KBM-7 (cell line): ENCODE measurements at regions not wholly inside any gene's neighbourhood (a gene's known extent, or its start where the extent isn't known, plus 50 kb on each side); places are given as distances from the start of the nearest gene placed in this dataset.
"Not testable (repeated sequence)": the region's sequence is repeated elsewhere in the genome, so short reads cannot be mapped to it uniquely, and the experiment has no call there.

Source experiments
- DNase-seq: peaks from one replicate; pipeline ENCODE4 v3.0.0-alpha.2; 2015
- in situ Hi-C: fragments of 300-500 bp; cut with MboI; formaldehyde crosslinking; loops from 2 replicates; pipeline ENCODE4 v1.14.3; 2020; ENCODE audit warnings: low sequenced_read_pairs, low pct_unique_long_range_greater_than_20kb, mixed read lengths

- in situ Hi-C loops, result no loop called here
- DNase-seq, result no peak
These were observed 283.7 kb upstream of the PODXL start for GRCh38 chr7:131839967-131840690.

DNA sequence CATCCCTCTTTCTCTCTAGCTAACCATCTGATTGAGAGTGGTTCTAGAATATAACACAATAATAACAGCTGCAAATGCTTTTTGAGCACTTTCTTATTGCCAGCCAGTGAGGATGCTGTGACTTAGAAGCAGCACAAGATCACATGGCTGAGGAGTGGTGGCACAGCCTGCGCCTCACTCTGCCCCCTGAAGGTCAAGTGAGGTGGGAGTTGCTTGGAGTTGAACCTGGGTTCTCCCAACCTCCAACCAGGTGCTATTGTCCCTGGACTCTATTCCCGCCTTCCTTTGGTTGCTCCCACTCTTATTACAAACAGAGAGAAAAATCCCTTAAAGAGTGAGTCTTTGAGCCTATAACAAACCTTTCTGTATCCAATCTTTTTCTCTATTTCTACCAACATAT, 280.3 kb upstream of the PODXL start:
- DNase-seq, result no peak
- in situ Hi-C loops, result no loop called here

GRCh38 chr7:131835141-131835540, 278.7 kb upstream of the PODXL start:
- no peak for DNase-seq
- in situ Hi-C loops, result no loop called here

DNA sequence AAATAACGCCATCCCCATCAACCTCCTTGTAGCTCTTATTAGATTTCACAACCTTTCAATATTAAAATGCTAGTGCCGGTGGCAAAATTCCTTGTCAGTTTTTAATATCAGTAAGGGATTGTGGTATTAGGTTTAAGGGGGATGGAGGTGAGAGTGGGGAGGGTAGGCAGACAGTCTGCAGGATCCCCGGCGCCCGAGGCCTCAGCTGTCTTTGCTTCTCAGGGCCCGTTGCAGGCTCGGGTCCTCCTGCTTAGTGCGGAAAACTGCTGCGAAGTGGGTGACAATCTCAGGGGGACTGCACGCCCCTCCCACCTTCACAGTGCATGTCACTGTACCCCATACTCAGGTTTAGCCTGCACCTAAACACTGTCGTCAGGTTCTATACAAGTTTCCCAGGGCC, 274.3 kb upstream of the PODXL start:
- no peak for DNase-seq
- in situ Hi-C loops, result no loop called here

DNA sequence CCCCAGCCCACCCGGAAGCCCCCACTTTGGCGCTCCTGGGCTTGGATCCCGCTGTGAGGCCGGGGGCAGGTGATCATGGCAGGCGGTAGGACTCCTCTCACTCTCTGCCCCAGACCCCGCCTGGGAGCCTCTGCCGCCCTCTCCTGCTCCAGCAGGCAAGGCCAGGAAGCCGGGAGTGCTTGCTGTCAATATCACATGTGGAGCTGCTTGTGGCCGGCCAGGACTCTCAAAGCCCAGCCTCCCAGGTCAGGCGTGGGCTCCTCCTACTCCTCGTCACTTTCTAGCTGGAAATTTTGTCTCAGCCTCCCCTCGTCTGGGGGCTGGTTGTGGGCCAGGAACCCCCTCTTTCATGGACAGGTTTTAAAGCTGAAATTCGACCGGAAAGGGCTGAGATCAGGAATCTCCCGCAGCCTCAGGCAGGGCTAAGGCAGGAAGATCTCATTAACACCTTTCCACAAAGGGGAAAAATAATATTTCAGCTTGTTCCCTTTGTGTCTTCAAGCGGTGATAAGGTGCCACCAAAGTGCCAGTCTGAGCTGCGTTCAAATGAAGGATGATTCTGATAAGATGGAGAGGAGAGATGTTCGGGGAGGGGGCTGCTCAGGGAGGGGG, 273.6 kb upstream of the PODXL start:
- in situ Hi-C loops, result no loop called here
- DNase-seq, result no peak

DNA sequence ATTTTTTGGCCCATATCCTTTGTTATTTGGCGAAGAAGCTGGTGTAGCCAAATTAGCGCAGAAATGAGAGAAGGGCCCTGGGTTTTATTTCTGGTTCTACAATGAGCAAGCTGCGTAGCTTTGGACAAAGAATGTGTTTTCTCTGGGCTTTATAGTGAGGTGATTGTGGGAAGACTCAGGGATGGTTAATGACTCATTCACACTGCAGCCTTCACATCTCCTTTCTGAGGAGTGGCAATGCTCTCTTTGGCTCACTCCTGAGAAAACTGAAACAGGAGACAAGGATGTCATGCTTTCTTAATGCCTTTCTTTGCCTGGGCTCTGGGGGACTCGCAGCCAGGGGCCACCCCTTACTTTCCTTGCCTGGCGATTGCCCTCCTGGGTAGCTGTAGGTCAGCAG, 271.0 kb upstream of the PODXL start:
- no peak for DNase-seq

GRCh38 chr7:131826960-131827359, 270.5 kb upstream of the PODXL start:
- no peak for DNase-seq
- in situ Hi-C loops, result no loop called here

More for the DNA sequence above, 271.0 kb upstream of the PODXL start:
- in situ Hi-C loops, result no loop called here

DNA sequence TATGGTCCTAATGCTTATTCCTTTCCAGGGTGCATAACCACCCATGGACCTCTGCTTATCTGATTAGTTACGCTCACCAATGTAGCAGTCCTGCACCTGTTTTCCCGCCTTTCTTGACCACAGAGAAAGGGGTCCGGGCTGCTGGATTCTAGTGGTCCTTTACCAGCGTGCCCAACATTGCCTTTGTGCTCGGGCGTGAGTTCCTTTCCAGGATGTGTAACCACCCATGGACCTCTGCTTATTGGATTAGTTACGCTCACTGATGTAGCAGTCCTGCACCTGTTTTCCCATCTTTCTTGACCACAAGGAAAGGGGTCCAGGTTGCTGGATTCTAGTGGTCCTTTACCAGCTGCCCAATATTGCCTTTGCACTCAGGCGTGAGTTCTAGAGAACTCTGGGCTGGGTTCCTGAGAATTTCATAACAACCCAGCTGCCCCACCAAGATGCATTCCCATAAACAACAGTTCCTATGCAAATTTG, 267.6 kb upstream of the PODXL start:
- in situ Hi-C loops, result not testable (repeated sequence)

DNA sequence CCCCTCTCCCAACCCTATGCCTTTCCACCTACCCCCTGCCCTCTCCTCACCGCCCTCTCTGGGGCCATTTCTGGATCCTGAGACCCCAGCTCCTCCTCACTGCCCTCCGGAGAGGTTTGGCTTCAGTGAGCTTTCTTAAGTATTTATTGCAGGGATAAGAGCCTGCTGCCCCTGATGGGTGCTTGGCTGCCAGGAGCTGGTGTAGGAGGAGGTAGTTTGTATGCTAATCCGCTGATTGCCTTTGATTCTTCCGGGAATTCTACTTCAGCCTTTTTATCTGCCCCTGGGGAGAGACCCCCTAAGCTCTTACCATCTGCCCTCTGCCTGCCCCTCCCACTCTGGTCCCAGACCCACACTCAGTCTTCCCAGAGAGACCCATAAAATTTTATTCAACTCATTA, 263.5 kb upstream of the PODXL start:
- in situ Hi-C loops, result no loop called here
- DNase-seq, result no peak

More for the DNA sequence above, 267.6 kb upstream of the PODXL start:
- DNase-seq, result not testable (repeated sequence)

- DNase-seq, result no peak
- in situ Hi-C loops, result no loop called here
These were observed 260.1 kb upstream of the PODXL start for GRCh38 chr7:131816391-131817007.

DNA sequence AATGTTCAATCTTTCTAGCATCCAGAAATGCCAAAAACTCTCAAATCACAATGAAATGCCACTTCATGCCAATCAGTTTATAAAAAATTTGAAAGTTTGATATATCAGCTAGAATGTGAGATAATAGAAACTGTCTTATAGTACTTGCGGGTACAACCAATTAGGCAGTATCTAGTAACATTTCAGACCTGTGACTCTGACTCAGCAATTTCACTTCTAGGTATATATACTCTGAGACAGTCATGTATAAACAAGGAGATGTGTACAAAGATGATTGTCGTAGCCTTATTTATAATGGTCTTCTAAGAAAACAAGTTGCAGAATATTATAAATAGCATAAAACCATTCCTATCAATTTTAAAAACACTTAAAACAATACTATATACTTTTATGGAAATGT, 252.3 kb upstream of the PODXL start:
- no peak for DNase-seq
- in situ Hi-C loops, result no loop called here

- in situ Hi-C loops, DNase-seq: not testable (repeated sequence)
These were observed 251.7 kb upstream of the PODXL start for GRCh38 chr7:131808156-131808555.

DNA sequence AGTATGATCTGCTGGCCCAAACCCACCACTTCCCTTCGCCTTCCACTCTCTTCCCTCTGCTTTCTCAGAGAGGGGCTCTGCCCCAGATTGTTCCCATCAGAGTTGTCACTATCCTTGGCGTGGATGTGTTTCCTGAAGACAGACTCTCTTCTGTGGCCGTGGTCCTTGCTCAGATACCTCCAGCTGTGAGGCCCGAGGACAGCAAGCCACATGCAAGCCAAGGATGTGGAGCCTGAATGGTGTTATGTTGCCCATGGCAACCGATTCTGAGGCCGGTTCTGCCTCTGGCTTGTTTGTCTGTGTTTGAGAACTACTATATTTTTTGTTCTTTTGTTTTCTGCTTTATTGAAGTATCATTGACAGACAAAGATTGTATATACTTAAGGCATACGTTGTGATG, 247.4 kb upstream of the PODXL start:
- in situ Hi-C loops, result no loop called here
- no peak for DNase-seq

- in situ Hi-C loops, result no loop called here
- DNase-seq, result no peak
These were observed 245.9 kb upstream of the PODXL start for GRCh38 chr7:131802195-131802864.

GRCh38 chr7:131800531-131800930, 244.1 kb upstream of the PODXL start:
- in situ Hi-C loops, result no loop called here
- no peak for DNase-seq

DNA sequence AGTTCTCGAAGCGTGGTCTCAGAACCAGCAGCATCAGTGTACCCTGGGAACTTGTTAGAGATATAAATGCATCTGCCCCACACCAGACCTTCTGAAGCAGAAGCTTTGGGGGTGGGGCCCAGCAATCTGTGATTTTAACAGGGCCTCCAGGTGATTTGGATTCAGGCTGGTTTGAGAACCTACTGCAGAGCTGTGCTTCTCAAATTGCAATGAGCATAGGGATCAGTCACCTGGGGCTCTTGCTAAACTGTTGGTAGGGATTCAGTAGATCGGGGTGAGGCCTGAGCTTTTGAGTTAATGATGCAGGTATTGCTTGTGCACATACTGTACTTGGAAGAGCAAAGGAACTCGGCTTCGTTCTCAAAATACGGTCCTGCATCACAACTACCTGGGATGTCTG, 243.6 kb upstream of the PODXL start:
- no peak for DNase-seq
- in situ Hi-C loops, result no loop called here

GRCh38 chr7:131797841-131798240, 241.4 kb upstream of the PODXL start:
- DNase-seq, result no peak
- in situ Hi-C loops, result no loop called here

DNA sequence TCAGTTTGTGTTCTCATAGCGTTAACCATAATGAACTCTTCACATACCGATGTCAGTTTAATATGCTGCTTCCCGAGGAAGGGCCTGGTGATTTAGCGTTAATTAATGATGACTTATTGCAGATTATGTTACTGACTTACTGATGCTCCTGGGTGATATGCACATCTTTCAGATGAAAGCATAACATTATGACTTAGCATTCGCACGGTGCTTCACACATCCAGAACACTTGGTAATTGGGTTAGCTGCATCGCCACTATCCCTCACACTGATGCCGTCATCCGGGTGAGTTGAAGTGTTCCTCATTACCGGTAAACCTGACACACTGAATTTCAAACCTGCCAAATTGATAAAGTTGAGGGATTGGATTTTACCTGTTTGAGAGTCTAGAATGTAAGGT, 239.0 kb upstream of the PODXL start:
- DNase-seq, result no peak
- in situ Hi-C loops, result no loop called here

GRCh38 chr7:131792311-131792710, 235.9 kb upstream of the PODXL start:
- DNase-seq, result no peak
- in situ Hi-C loops, result no loop called here

DNA sequence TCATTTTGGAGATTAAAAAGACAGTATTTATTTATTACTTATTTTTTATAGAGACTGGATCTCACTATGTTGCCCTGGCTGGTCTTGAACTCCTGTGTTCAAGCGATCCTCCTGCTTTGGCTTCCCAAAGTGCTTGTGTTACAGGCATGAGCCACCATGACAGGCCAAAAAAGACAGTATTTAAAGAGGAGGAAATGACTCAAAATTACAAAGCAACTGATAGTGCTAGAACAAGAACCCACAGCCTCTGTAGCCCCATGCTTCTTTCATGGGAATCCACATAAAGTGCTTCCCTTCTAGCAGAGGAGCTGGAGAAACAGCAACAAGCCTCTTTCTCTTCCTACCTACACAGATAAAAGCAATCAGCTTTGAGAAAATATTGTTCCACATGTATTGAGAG, 230.7 kb upstream of the PODXL start:
- in situ Hi-C loops, result no loop called here
- no peak for DNase-seq
